Activated CD4-positive, alpha-beta T cell treated with anti-CD3 and anti-CD28 coated beads for 36 hours (primary cell): ENCODE measurements at regions not wholly inside any gene's neighbourhood (a gene's known extent, or its start where the extent isn't known, plus 50 kb on each side); places are given as distances from the start of the nearest gene placed in this dataset.

Source experiments
- ATAC-seq: fragments of 200-7000 bp; cut with Tn5 transposase; one replicate; pipeline ENCODE4 v1.10.0; 2021; ENCODE audit warnings: mild to moderate bottlenecking, moderate library complexity
- CTCF ChIA-PET: fragments of 350-600 bp; sonication (Branson Sonifier 250); formaldehyde crosslinking; loops from one replicate; lab custom pipeline; 2021; ENCODE audit warnings: antibody characterized with exemption; lab: Charles Lee
- POLR2A ChIA-PET: fragments of 350-600 bp; sonication (Branson Sonifier 250); formaldehyde crosslinking; loops from one replicate; lab custom pipeline; 2021; ENCODE audit warnings: antibody characterized with exemption, inconsistent platforms; lab: Charles Lee
- DNase-seq: peaks from one replicate; pipeline ENCODE4 v3.0.0-alpha.2; 2020
- H3K27ac Mint-ChIP-seq: one replicate; pipeline ENCODE4 v1.8.0; 2021; ENCODE audit warnings: mixed read lengths
- H3K27me3 Mint-ChIP-seq: one replicate; pipeline ENCODE4 v1.8.0; 2021; ENCODE audit warnings: mixed read lengths
- H3K36me3 Mint-ChIP-seq: one replicate; pipeline ENCODE4 v1.8.0; 2021; ENCODE audit warnings: low read depth, mixed read lengths
- H3K4me1 Mint-ChIP-seq: one replicate; pipeline ENCODE4 v1.8.0; 2021; ENCODE audit warnings: mixed read lengths
- H3K4me3 Mint-ChIP-seq: one replicate; pipeline ENCODE4 v1.8.0; 2021; ENCODE audit warnings: mild to moderate bottlenecking, moderate library complexity, mixed read lengths
- H3K9me3 Mint-ChIP-seq: one replicate; pipeline ENCODE4 v1.8.0; 2021; ENCODE audit warnings: low read depth, mixed read lengths
- intact Hi-C, 2 experiments: fragments of 100-400 bp; cut with DNase I in 1 of 2; cut with micrococcal nuclease in 1 of 2; formaldehyde crosslinking; loops; one replicate each; pipeline versions ENCODE4 v1.14.2 to v1.15.1; 2022 to 2024; cut with DNase I, micrococcal nuclease

DNA sequence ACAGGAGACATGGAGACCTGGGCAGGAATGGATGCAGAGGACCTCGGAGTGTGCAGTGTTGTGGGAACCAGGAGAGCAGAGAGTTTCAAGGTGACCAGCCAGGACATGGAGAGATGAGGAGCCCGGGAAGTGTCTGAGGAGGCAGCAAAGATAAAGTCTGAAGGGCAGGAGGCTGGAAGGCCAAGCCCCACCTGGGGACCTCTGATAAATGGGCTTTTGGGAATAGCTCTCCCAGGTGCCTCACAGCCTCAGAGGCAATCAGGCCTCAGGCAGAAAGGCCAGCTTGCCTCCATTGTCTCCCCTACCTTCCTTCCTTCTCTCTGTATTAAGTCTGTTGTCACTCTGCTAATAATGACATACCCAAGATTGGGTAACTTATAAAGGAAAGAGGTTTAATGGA, 97.5 kb upstream of the TPM1 start:
- DNase-seq (no peak), ATAC-seq (no peak)
- no peak overlapping the region for H3K4me3 Mint-ChIP-seq
- no peaks in the 10 kb centered on the region for H3K9me3 Mint-ChIP-seq
- POLR2A ChIA-PET, result no interaction called here
- no peaks in the 10 kb centered on the region for H3K4me1 Mint-ChIP-seq
- no peak overlapping the region for H3K27ac Mint-ChIP-seq
- peaks cover 21% of the 10 kb centered on the region for H3K27me3 Mint-ChIP-seq
- intact Hi-C loops, result no loop called here
- H3K36me3 Mint-ChIP-seq, result no peaks in the 10 kb centered on the region
- CTCF ChIA-PET, result no interaction called here

DNA sequence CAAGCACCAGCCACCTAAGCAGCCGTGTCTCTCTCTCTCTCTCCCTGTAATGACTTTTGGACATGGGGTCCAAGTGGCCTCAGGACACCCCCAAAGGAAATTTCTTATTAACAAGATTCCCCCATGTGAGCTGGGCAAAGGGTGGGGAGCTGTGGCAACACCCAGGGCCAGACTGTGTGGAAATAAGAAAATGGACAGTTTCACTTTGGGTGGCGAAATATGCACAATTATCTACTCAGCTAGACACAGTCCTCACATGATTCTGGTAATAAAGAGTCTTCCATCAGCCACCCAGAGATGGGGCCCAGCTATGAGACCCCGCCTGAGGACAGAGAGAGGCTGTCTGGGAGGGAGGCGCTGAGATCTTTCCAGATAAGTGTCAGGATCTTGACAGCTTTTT, 96.8 kb upstream of the TPM1 start:
- ATAC-seq (no peak), DNase-seq (no peak)
- intact Hi-C loops, result no loop called here
- ChIA-PET CTCF (no interaction called here), POLR2A (no interaction called here)
- Mint-ChIP-seq H3K9me3 (no peaks in the 10 kb centered on the region), H3K4me1 (no peaks in the 10 kb centered on the region), H3K27me3 (peaks cover 23% of the 10 kb centered on the region), H3K27ac (no peak overlapping the region), H3K36me3 (no peaks in the 10 kb centered on the region), H3K4me3 (no peak overlapping the region)

DNA sequence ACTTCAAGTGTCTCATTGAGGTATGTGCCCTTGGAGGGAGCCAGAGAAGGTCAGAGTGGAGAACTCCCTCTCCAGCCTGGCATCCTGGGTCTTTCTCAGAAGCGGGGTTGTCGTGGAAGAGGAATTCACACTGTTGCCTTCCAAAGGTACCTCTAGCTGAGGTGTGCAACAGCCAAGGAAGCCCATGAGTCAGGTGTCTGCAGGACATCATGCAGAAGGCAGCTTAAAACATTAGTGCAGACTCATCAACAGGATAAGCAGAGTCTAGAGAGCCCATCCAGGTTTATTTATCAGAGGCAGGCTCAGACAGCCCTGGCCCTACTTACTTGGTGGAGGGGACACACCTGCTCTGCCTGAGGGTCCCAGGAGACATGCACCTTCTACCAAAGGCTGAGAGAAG, 95.6 kb upstream of the TPM1 start:
- H3K36me3 Mint-ChIP-seq, result no peaks in the 10 kb centered on the region
- peaks cover 32% of the 10 kb centered on the region for H3K27me3 Mint-ChIP-seq
- no peak overlapping the region for H3K27ac Mint-ChIP-seq
- DNase-seq (no peak), ATAC-seq (no peak)
- intact Hi-C loops, result no loop called here
- no peak overlapping the region for H3K4me3 Mint-ChIP-seq
- POLR2A ChIA-PET, result no interaction called here
- CTCF ChIA-PET, result interaction anchor here (0.5 to 0.7 kb wide), 2 partner anchors 11 to 105 kb away, joined by 3 read pairs; no protein-coding TSS in a partner anchor
- no peaks in the 10 kb centered on the region for H3K4me1 Mint-ChIP-seq
- no peaks in the 10 kb centered on the region for H3K9me3 Mint-ChIP-seq

DNA sequence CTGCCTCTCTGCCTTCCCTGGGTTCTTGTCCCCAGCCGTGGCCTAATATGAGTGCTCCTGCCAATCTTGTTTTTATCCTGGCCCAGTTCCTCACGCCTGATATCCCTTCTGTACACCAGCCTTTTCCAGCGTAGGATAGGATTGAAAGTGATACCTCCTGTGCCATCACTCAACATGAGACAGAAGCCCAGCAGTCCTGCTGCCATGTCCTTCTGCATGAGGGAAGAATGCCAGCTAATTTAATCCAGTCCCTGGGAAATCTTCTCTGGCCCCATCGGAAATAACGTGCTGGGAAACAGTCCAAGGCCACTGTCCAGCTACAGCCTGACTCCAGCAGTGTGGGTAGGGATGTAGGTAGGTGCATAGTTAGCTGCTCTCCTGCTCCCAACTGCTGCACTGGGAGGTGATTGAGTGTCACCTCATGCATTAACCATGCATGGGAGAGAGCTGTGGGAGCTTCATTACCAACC, 92.0 kb upstream of the TPM1 start:
- POLR2A ChIA-PET, result no interaction called here
- H3K27ac Mint-ChIP-seq, result no peak overlapping the region

DNA sequence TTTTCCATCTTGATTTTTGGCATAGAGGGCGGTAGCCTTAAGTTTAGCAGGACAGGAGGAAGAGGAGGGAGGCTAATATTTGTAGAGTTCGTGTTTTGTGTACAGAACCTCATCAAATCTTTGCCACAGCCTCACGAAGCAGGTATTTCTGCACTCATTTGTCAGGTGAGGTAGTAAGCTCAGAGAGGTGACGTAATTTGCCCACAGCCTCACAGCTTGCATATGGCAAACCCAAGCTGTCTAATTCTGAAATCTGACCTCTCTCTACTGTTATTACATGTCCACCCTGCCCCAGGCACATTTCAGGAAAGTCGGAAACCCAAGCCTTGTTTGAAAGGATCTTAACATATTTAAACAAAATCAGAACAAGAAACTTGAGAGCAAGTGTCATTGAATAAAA, 91.1 kb upstream of the TPM1 start:
- H3K9me3 Mint-ChIP-seq, result no peaks in the 10 kb centered on the region
- POLR2A ChIA-PET, result interaction anchor here (0.7 kb wide), 1 partner anchor 768 kb away, joined by 3 read pairs; no protein-coding TSS in a partner anchor
- DNase-seq (no peak), ATAC-seq (no peak)
- no peaks in the 10 kb centered on the region for H3K4me1 Mint-ChIP-seq
- CTCF ChIA-PET, result interaction anchor here (0.8 kb wide), 1 partner anchor 492 kb away, joined by 3 read pairs; no protein-coding TSS in a partner anchor
- intact Hi-C loops, result no loop called here
- H3K27ac Mint-ChIP-seq, result no peak overlapping the region
- H3K4me3 Mint-ChIP-seq, result no peak overlapping the region
- H3K27me3 Mint-ChIP-seq, result peaks cover 36% of the 10 kb centered on the region
- no peaks in the 10 kb centered on the region for H3K36me3 Mint-ChIP-seq

More for the DNA sequence above, 92.0 kb upstream of the TPM1 start:
- H3K9me3 Mint-ChIP-seq, result no peaks in the 10 kb centered on the region
- no peak for ATAC-seq
- no peak for DNase-seq
- H3K4me3 Mint-ChIP-seq, result no peak overlapping the region
- H3K36me3 Mint-ChIP-seq, result no peaks in the 10 kb centered on the region
- intact Hi-C loops, result no loop called here
- peaks cover 36% of the 10 kb centered on the region for H3K27me3 Mint-ChIP-seq
- H3K4me1 Mint-ChIP-seq, result no peaks in the 10 kb centered on the region
- CTCF ChIA-PET, result no interaction called here

DNA sequence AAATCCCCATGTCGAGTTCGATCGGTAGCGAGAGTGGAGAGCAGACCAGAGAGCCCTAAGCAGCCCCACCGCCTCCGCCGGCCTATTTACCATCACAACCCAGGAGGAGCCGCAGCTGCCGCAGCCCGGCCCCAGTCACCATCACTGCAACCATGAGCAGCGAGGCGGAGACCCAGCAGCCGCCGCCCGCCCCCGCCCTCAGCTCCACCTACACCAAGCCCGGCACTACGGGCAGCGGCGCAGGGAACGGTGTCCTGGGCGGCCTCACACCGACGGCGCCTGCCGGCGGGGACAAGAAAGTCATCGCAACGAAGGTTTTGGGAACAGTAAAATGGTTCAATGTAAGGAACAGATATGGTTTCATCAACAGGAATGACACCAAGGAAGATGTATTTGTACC, 89.5 kb upstream of the TPM1 start:
- DNase-seq (no peak), ATAC-seq (no peak)
- H3K4me1 Mint-ChIP-seq, result no peaks in the 10 kb centered on the region
- CTCF ChIA-PET, result no interaction called here
- H3K9me3 Mint-ChIP-seq, result no peaks in the 10 kb centered on the region
- H3K27me3 Mint-ChIP-seq, result peaks cover 32% of the 10 kb centered on the region
- H3K27ac Mint-ChIP-seq, result no peak overlapping the region
- no peaks in the 10 kb centered on the region for H3K36me3 Mint-ChIP-seq
- H3K4me3 Mint-ChIP-seq, result no peak overlapping the region
- intact Hi-C loops, result no loop called here
- POLR2A ChIA-PET, result no interaction called here

DNA sequence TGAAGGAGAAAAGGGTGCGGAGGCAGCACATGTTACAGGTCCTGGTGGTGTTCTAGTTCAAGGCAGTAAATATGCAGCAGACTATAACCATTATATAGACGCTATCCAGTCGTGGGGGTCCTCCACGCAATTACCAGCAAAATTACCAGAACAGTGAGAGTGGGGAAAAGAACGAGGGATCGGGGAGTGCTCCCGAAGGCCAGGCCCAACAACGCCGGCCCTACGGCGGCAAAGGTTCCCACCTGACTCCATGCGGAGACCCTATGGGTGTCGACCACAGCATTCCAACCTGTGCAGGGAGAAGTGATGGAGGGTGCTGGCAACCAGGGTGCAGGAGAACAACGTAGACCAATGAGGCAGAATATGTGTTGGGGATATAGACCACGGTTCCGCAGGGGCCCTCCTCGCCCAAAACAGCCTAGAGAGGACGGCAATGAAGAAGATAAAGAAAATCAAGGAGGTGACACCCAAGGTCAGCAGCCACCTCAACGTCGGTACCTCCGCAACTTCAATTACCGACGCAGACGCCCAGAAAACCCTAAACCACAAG, 89.0 kb upstream of the TPM1 start:
- Mint-ChIP-seq H3K4me1 (no peaks in the 10 kb centered on the region), H3K36me3 (no peaks in the 10 kb centered on the region), H3K27ac (no peak overlapping the region), H3K4me3 (no peak overlapping the region), H3K27me3 (peaks cover 30% of the 10 kb centered on the region), H3K9me3 (no peaks in the 10 kb centered on the region)
- no peak for ATAC-seq
- intact Hi-C loops, result no loop called here
- ChIA-PET POLR2A (no interaction called here), CTCF (no interaction called here)
- no peak for DNase-seq

DNA sequence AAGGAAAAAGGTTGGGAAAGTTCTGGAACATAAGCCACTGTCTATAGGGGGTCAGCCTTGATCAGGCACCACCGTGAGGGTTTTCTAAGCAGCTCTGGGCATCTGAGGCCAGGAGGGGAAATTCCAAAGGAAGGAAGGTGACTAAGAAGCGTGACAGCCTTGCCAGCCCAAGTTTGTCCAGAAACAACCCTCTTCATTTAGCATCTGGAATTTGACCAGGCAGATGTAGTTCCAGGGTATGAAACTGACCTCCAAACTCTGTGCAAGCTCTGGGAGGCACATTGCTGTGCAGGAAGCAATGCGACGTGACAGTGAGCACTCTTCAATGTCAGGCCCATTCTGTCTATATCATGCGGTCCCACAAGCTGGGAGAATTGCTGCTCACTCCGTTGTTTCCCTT, 85.4 kb upstream of the TPM1 start:
- H3K36me3 Mint-ChIP-seq, result no peaks in the 10 kb centered on the region
- ChIA-PET CTCF (no interaction called here), POLR2A (no interaction called here)
- DNase-seq, result no peak
- no peaks in the 10 kb centered on the region for H3K4me1 Mint-ChIP-seq
- intact Hi-C loops, result no loop called here
- no peak overlapping the region for H3K27ac Mint-ChIP-seq
- H3K9me3 Mint-ChIP-seq, result no peaks in the 10 kb centered on the region
- no peak for ATAC-seq
- H3K27me3 Mint-ChIP-seq, result peaks cover 11% of the 10 kb centered on the region
- no peak overlapping the region for H3K4me3 Mint-ChIP-seq

DNA sequence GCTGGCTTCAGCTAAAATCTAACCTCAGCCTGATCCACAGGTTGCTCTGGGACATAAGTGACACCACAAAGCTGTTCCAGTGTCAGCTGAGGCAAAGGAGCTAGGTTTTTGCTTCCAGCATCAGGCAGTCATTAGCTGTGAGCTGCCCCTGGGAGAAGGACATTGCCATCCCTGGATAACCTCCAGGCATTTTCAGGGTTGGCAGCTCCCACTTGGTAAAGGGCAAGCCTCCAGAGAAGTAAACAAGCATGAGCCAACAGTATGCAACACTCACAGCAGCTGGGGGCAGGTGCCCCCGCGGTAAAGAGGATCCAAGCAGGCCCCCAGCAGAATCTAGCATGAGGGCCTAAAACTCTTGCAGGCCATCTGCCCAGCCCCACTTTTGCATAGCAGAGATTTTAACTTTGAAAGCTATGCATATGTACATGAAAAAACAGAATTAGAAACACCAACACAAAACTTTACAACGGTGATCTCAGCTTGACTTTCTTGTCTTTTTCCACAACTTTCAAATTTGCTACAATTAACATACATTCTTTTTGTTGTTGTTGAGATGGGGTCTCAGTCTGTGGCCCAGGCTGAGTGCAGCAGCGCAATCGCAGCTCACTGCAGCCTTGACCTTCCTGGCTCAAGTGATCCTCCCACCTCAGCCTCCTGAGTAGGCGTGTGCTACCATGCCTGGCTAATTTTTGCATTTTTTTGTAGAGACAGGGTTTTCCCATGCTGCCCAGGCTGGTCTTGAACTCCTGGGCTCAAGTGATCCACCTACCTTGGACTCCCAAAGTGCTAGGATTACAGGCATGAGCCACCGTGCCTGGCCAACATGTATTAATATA, 83.8 kb upstream of the TPM1 start:
- H3K4me3 Mint-ChIP-seq, result no peak overlapping the region
- ATAC-seq, result no peak
- ChIA-PET CTCF (interaction anchor here (0.6 to 0.7 kb wide), 4 partner anchors 12 to 405 kb away, joined by 3 read pairs; no protein-coding TSS in a partner anchor), POLR2A (interaction anchor here (0.5 kb wide), 1 partner anchor 1769 kb away, joined by 3 read pairs; no protein-coding TSS in a partner anchor)
- intact Hi-C loops, result no loop called here
- peaks cover under 1% of the 10 kb centered on the region for H3K27me3 Mint-ChIP-seq
- H3K4me1 Mint-ChIP-seq, result no peaks in the 10 kb centered on the region
- H3K9me3 Mint-ChIP-seq, result no peaks in the 10 kb centered on the region
- DNase-seq, result no peak
- H3K27ac Mint-ChIP-seq, result no peak overlapping the region
- H3K36me3 Mint-ChIP-seq, result no peaks in the 10 kb centered on the region

DNA sequence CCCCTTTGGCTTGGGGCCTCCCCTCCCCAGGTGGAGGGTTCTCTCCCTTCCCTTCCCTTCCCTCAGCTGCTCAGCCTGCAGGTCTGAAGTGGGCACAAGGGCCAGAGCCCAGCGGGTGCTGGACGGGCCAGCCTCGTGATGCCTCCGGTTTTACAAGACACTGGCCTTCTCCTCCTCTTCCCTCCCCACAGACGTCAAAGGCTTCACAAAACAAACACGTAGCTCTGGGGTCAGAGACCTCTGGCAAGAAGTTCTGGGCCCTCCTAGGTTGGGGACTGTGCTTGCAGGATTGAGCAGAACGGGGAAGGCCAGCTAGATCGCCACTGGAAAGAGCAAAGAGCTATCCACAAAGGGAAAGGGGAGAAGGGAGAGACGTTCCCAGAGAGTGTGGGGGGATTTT, 81.4 kb upstream of the TPM1 start:
- no peak for DNase-seq
- no peak overlapping the region for H3K27ac Mint-ChIP-seq
- intact Hi-C loops, result no loop called here
- no peaks in the 10 kb centered on the region for H3K9me3 Mint-ChIP-seq
- H3K4me1 Mint-ChIP-seq, result no peaks in the 10 kb centered on the region
- no peaks in the 10 kb centered on the region for H3K27me3 Mint-ChIP-seq
- H3K36me3 Mint-ChIP-seq, result no peaks in the 10 kb centered on the region
- ATAC-seq, result no peak
- H3K4me3 Mint-ChIP-seq, result no peak overlapping the region
- POLR2A ChIA-PET, result no interaction called here
- CTCF ChIA-PET, result interaction anchor here (0.7 kb wide), 1 partner anchor 1480 kb away, joined by 3 read pairs; no protein-coding TSS in a partner anchor

DNA sequence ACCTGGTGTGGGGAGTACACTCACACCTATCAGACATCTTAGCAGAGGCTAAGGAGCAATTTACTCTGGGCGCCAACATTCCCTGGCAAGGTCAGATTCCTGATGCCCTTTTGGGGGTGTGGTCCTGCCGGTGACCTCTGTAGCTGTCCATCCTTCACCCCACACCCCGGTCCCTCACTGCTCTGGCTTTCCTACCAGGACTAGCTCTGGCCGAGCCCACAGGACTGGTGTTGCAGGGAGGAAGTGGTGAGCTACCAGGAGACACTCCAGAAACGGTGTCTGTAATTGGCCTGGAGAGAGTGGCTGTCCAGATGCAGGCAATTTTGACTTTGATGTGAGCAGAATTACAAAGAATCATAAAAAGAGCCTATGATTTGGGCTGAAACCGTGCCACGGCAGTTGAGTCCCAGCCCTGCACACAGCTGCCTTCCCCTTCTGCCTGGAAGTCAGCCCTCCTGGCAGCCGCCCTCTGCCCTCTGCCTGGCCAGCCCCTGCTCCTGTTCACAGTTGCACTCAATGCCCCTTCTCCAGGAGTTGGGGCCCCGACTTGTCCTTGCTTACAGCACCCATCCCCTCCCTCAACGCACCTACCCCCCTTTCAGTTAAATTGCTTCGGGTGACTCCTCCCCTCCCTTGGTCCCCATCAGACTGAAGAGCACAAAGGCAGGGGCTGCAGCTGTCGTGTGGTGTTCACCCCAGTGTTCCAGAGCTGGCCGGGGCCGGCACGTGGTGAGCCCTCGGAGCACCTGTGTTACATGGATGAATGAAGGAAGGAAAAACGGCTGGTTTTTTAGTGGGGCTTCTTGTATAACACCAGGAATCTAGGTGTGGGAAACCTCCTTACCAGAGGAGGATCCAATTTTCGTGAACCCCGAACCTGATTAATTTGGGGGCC, 80.2 kb upstream of the TPM1 start:
- ChIA-PET CTCF (no interaction called here), POLR2A (no interaction called here)
- H3K27me3 Mint-ChIP-seq, result no peaks in the 10 kb centered on the region
- no peaks in the 10 kb centered on the region for H3K4me1 Mint-ChIP-seq
- intact Hi-C loops, result no loop called here
- H3K9me3 Mint-ChIP-seq, result no peaks in the 10 kb centered on the region
- no peak overlapping the region for H3K27ac Mint-ChIP-seq
- DNase-seq (no peak), ATAC-seq (no peak)
- no peaks in the 10 kb centered on the region for H3K36me3 Mint-ChIP-seq
- H3K4me3 Mint-ChIP-seq, result no peak overlapping the region
